ENCODE measurements at regions not wholly inside any gene's neighbourhood (a gene's known extent, or its start where the extent isn't known, plus 50 kb on each side); places are given as distances from the start of the nearest gene placed in this dataset.

GRCh38 chr10:28949005-28950004 is 272.0 kb downstream of the BAMBI start:
- ChIA-PET CTCF (no interaction called here), POLR2A (interaction anchor here (0.8 kb wide), 1 partner anchor 317 kb away, joined by 4 read pairs; no protein-coding TSS in a partner anchor)

- ChIA-PET CTCF (no interaction called here), POLR2A (no interaction called here)
Observed at GRCh38 chr10:28951484-28951883, 274.2 kb downstream of the BAMBI start.

- POLR2A ChIA-PET = no interaction called here
- CTCF ChIA-PET = no interaction called here
Observed at GRCh38 chr10:28952523-28952922, 275.2 kb downstream of the BAMBI start.

GRCh38 chr10:28954211-28954610 is 276.9 kb downstream of the BAMBI start:
- ChIA-PET CTCF (no interaction called here), POLR2A (no interaction called here)

- ChIA-PET POLR2A (no interaction called here), CTCF (no interaction called here)
Observed at GRCh38 chr10:28958468-28958867, 281.1 kb downstream of the BAMBI start.

- CTCF ChIA-PET = no interaction called here
- POLR2A ChIA-PET = interaction anchor here (0.7 kb wide), 1 partner anchor 239 kb away, joined by 3 read pairs; no protein-coding TSS in a partner anchor
Observed at GRCh38 chr10:28959850-28960501, 282.7 kb downstream of the BAMBI start.

GRCh38 chr10:28962768-28963167 is 285.4 kb downstream of the BAMBI start:
- ChIA-PET CTCF (no interaction called here), POLR2A (no interaction called here)

- POLR2A ChIA-PET = no interaction called here
Observed at GRCh38 chr10:28963539-28964221, 286.4 kb downstream of the BAMBI start.

GRCh38 chr10:28965937-28966336 is 288.6 kb downstream of the BAMBI start:
- CTCF ChIA-PET = no interaction called here

More at GRCh38 chr10:28963539-28964221, 286.4 kb downstream of the BAMBI start:
- CTCF ChIA-PET = no interaction called here

GRCh38 chr10:28967031-28967430 is 289.7 kb downstream of the BAMBI start:
- ChIA-PET POLR2A (no interaction called here), CTCF (no interaction called here)

More at GRCh38 chr10:28965937-28966336, 288.6 kb downstream of the BAMBI start:
- POLR2A ChIA-PET = no interaction called here

- ChIA-PET CTCF (no interaction called here), POLR2A (no interaction called here)
Observed at GRCh38 chr10:28969413-28969812, 292.1 kb downstream of the BAMBI start.

GRCh38 chr10:28970231-28970630 is 292.9 kb downstream of the BAMBI start:
- ChIA-PET POLR2A (no interaction called here), CTCF (no interaction called here)

GRCh38 chr10:28971255-28971654 is 293.9 kb downstream of the BAMBI start:
- ChIA-PET CTCF (no interaction called here), POLR2A (no interaction called here)

GRCh38 chr10:28971764-28972163 is 294.4 kb downstream of the BAMBI start:
- POLR2A ChIA-PET = no interaction called here
- CTCF ChIA-PET = no interaction called here

GRCh38 chr10:28973309-28973972 is 296.1 kb downstream of the BAMBI start:
- ChIA-PET POLR2A (no interaction called here), CTCF (no interaction called here)

GRCh38 chr10:28975891-28976531 is 298.7 kb downstream of the BAMBI start:
- ChIA-PET CTCF (no interaction called here), POLR2A (no interaction called here)

- POLR2A ChIA-PET = no interaction called here
- CTCF ChIA-PET = no interaction called here
Observed at GRCh38 chr10:28977518-28977917, 300.2 kb downstream of the BAMBI start.

GRCh38 chr10:28980264-28980663 is 302.9 kb downstream of the BAMBI start:
- ChIA-PET POLR2A (no interaction called here), CTCF (no interaction called here)

GRCh38 chr10:28981007-28981406 is 303.7 kb downstream of the BAMBI start:
- ChIA-PET POLR2A (no interaction called here), CTCF (no interaction called here)

- POLR2A ChIA-PET = no interaction called here
- CTCF ChIA-PET = no interaction called here
Observed at GRCh38 chr10:28982974-28983373, 305.7 kb downstream of the BAMBI start.
